ENCODE measurements at regions not wholly inside any gene's neighbourhood (a gene's known extent, or its start where the extent isn't known, plus 50 kb on each side); places are given as distances from the start of the nearest gene placed in this dataset.

DNA sequence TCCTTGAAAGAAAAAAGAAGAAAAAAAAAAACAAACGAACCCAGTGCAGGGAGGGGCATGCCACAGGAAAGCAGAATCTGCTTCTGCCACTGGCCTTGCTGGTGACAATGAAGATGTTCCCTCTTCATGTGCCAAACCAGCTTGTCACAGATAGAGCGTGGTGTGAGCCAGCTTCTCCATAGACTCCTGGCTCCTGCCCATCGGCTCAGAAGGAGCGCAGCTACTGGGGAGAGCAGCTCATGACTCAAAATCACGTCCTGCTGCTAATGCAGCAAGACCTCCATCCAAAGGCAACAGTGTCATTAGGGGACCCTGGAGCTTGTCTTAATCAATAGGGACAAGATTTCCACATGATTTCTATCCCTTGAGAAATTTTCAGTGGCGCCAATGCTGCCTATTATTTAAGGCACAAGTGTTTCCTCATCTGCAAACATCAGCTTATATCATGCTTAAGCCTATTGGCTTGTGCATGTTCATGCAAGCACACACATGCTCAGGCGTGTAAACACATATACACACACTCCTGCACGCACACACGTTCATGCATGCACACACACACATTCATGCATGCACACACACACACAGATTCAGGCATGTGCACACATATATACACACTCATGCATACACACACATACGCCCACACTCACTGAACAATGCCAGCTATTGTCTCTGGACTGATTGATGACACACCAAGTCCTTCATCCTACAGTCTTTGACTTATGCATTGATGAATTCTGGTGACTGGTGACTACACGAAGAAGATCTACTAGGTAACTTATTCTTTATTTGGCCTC, 682.0 kb upstream of the ID2 start:
- Histone ChIP-seq H3K9me1 (ENCODE audit: control insufficient read depth, insufficient read depth, low read length) (no peaks in the 10 kb centered on the region), H3K27ac (ENCODE audit: extremely low read depth, low read depth, low read length) (no peak overlapping the region), H3K9me3 (replicated peaks; ENCODE audit: control insufficient read depth, insufficient read depth, low read depth, low read length) (no peaks in the 10 kb centered on the region), H4K20me1 (replicated peaks; ENCODE audit: control insufficient read depth, insufficient read depth, low read length) (no peaks in the 10 kb centered on the region), H3K4me1 (replicated peaks in 1 of 2; ENCODE audit: control insufficient read depth in 2 of 2, insufficient read depth in 2 of 2, low read length in 2 of 2) (peaks cover 9 to 18% of the 10 kb centered on the region in 2 experiments; a peak in 4 of 5 replicates), H2AFZ (ENCODE audit: low read depth, low read length) (no peak overlapping the region), H3K4me3 (no peak overlapping the region), H3K27me3 (ENCODE audit: control insufficient read depth in 2 of 2, insufficient read depth in 2 of 2, low read length in 2 of 2) (peaks cover 3 to 16% of the 10 kb centered on the region in 2 experiments; a peak in 2 of 5 replicates), H3K4me2 (ENCODE audit: insufficient read depth, low read length) (no peak overlapping the region), H3K79me2 (ENCODE audit: control insufficient read depth, insufficient read depth, low read length) (no peaks in the 10 kb centered on the region), H3K9ac (ENCODE audit: insufficient read depth in 1 of 2, low read depth in 2 of 2, low read length in 2 of 2) (no peak overlapping the region), H3K36me3 (ENCODE audit: control insufficient read depth, insufficient read depth, low read length) (no peaks in the 10 kb centered on the region)
- ATAC-seq (no peak), FAIRE-seq (no peak), DNase-seq (ENCODE audit: extremely low read depth in 1 of 4, low spot score in 3 of 4) (no peak)
- WGBS (ENCODE audit: insufficient coverage, low coverage, missing lambda C conversion rate): 4% methylated on average over 11 of the region's 11 CpGs
- in situ Hi-C loops (cut with MboI): loop anchor here (25.0 kb wide), 1 partner anchor 687 kb away; the partner anchor contains the start of gene ID2
- TF ChIP-seq TAF15 (IDR thresholded peaks at IDR 0.05; ENCODE audit: low read depth, low read length) (no peak), TFAM (CRISPR knock-in tag; conservative IDR thresholded peaks at IDR 0.05) (no peak), ARID1B (IDR thresholded peaks at IDR 0.05) (no peak), NFIX (CRISPR knock-in tag; IDR thresholded peaks at IDR 0.05; ENCODE audit: low read depth) (no peak), RFX1 (IDR thresholded peaks at IDR 0.05) (no peak), MIER1 (IDR thresholded peaks at IDR 0.05; ENCODE audit: low read depth) (no peak), FIP1L1 (IDR thresholded peaks at IDR 0.05; ENCODE audit: low read depth, low read length, poor library complexity, severe bottlenecking) (no peak), HDAC1 (IDR thresholded peaks at IDR 0.05) (no peak), ZNF174 (CRISPR knock-in tag; IDR thresholded peaks at IDR 0.05) (no peak)
- TF ChIP-seq, protein P1, sequence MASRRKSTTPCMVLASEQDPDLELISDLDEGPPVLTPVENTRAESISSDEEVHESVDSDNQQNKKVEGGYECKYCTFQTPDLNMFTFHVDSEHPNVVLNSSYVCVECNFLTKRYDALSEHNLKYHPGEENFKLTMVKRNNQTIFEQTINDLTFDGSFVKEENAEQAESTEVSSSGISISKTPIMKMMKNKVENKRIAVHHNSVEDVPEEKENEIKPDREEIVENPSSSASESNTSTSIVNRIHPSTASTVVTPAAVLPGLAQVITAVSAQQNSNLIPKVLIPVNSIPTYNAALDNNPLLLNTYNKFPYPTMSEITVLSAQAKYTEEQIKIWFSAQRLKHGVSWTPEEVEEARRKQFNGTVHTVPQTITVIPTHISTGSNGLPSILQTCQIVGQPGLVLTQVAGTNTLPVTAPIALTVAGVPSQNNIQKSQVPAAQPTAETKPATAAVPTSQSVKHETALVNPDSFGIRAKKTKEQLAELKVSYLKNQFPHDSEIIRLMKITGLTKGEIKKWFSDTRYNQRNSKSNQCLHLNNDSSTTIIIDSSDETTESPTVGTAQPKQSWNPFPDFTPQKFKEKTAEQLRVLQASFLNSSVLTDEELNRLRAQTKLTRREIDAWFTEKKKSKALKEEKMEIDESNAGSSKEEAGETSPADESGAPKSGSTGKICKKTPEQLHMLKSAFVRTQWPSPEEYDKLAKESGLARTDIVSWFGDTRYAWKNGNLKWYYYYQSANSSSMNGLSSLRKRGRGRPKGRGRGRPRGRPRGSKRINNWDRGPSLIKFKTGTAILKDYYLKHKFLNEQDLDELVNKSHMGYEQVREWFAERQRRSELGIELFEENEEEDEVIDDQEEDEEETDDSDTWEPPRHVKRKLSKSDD (conservative IDR thresholded peaks at IDR 0.05; ENCODE audit: low read length): no peak
- ChIA-PET CTCF (ENCODE audit: low intra/inter-chr PET ratio) (no interaction called here), POLR2A (interaction anchor here (0.6 to 0.7 kb wide), 3 partner anchors 9 to 150 kb away, joined by 3 read pairs; no protein-coding TSS in a partner anchor)
- BruUV-seq (replicated peaks): no TSS peak
- intact Hi-C loops (cut with micrococcal nuclease): loop anchor here (5.0 kb wide), 1 partner anchor 682 kb away; the partner anchor contains the start of gene ID2

Data from K562 (cell line).